Neutrophil (primary cell): ENCODE measurements at regions not wholly inside any gene's neighbourhood (a gene's known extent, or its start where the extent isn't known, plus 50 kb on each side); places are given as distances from the start of the nearest gene placed in this dataset.

Experiments used
- H3K27ac ChIP-seq: fragments of 200-600 bp; sonication (generic); 2 replicates; pipeline ENCODE4 v1.5.1; 2016; ENCODE audit warnings: mild to moderate bottlenecking, moderate library complexity
- H3K27me3 ChIP-seq: fragments of 200-600 bp; sonication (generic); 2 replicates; pipeline ENCODE4 v1.6.0; 2016; ENCODE audit warnings: mild to moderate bottlenecking
- H3K36me3 ChIP-seq: fragments of 200-600 bp; sonication (generic); 2 replicates; pipeline ENCODE4 v1.5.1; 2017
- H3K4me1 ChIP-seq, 2 experiments: fragments of 200-600 bp in 1 of 2; sonication (generic) in 1 of 2; 1 replicate in 1 of 2; 2 replicates in 1 of 2; pipeline versions ENCODE4 v1.5.1 to v1.6.1; 2013 to 2016; ENCODE audit warnings: low read depth in 1 of 2, low read length in 1 of 2, mild to moderate bottlenecking in 1 of 2, moderate library complexity in 1 of 2; ENCODE audit not compliant: control insufficient read depth in 1 of 2, insufficient read depth in 1 of 2
- H3K4me3 ChIP-seq, 2 experiments: fragments of 200-600 bp in 1 of 2; sonication (generic) in 1 of 2; 1 replicate in 1 of 2; 2 replicates in 1 of 2; pipeline ENCODE4 v1.5.1; 2013 to 2016; ENCODE audit warnings: low read depth in 1 of 2, low read length in 1 of 2, mild to moderate bottlenecking in 1 of 2, moderate library complexity in 1 of 2
- H3K9me3 ChIP-seq: fragments of 200-600 bp; sonication (generic); 2 replicates; pipeline ENCODE4 v1.5.1; 2016
- TF ChIP-seq, protein P1 (sequence below): fragments of 200-600 bp; sonication (generic); IDR thresholded peaks from 2 replicates; pipeline ENCODE4 v1.5.1; 2016; ENCODE audit warnings: antibody characterized with exemption

DNA sequence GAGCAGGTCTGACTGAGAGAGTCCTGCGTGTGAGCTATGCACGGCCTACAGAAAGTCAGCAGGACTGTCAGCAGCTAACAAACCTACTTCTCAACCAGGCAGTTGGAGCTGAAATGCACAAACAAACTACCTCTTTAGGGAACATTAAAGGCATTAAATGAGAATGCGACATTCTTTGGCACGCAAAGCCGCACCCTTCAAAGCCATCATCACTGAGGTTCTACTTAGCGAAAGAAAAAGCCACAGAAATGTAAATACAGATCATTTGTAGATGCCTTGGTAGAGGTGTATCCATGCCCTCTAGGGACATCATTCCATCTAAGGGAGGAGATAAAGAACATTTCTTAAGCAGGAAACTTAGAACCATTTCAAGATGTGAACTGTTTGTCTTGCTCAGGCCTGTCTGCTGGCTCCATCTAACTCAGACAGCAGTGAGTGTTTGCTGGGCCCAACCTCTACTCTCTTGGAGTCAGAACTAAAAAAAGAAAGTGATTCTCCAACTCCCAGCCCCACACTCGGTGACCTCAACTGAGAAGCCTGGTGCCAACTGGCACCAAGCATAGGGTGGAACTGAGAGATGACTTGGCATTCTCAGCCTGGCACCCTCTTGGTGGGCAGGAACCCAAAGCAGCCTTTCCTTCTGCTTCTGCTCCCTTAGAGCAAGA lies 63.5 kb upstream of the MBIP start:
- Histone ChIP-seq H3K4me3 (no peak overlapping the region), H3K36me3 (no peaks in the 10 kb centered on the region), H3K9me3 (no peaks in the 10 kb centered on the region), H3K27ac (no peak overlapping the region), H3K27me3 (no peaks in the 10 kb centered on the region), H3K4me1 (no peaks in the 10 kb centered on the region)
- TF ChIP-seq, protein P1, sequence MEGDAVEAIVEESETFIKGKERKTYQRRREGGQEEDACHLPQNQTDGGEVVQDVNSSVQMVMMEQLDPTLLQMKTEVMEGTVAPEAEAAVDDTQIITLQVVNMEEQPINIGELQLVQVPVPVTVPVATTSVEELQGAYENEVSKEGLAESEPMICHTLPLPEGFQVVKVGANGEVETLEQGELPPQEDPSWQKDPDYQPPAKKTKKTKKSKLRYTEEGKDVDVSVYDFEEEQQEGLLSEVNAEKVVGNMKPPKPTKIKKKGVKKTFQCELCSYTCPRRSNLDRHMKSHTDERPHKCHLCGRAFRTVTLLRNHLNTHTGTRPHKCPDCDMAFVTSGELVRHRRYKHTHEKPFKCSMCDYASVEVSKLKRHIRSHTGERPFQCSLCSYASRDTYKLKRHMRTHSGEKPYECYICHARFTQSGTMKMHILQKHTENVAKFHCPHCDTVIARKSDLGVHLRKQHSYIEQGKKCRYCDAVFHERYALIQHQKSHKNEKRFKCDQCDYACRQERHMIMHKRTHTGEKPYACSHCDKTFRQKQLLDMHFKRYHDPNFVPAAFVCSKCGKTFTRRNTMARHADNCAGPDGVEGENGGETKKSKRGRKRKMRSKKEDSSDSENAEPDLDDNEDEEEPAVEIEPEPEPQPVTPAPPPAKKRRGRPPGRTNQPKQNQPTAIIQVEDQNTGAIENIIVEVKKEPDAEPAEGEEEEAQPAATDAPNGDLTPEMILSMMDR = no peak

DNA sequence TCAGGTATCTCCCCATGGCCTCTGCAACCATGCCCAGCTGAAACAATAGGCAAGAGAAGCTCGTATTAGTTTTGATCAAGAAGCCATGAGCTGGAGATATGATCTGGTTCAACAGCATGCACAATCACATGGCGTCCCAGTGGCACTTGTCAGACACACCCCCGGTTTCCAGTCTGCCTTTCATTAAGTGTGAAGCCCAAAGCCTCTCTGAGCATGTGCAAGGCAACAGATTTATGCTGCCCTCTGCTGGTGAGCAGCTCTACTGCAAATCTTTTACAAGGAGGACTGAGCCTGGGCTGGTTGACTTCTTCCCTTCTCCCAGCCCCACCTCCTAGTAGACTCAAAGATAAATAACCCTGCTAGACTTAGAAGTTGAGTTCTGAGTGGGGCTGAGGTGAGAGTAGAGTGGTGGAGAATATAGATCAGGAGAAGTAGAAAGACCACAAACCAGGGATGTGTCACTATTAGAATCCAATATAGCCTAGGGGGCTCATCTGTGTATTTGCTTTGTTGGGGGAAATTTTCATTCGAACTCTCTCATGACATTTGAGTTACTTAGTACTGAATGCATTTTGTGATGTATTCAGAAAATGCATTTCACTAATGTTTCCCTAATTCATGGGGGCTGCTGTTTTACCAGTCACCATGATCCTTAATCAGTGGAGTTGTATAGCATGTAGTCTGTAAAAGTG lies 53.7 kb upstream of the MBIP start:
- TF ChIP-seq, protein P1 = peak; percentile 59
- Histone ChIP-seq H3K4me1 (no peaks in the 10 kb centered on the region), H3K27ac (no peak overlapping the region), H3K36me3 (no peaks in the 10 kb centered on the region), H3K9me3 (no peaks in the 10 kb centered on the region), H3K27me3 (peaks cover 4% of the 10 kb centered on the region), H3K4me3 (no peak overlapping the region)
